Neural cell (in vitro differentiated cells): ENCODE measurements at regions not wholly inside any gene's neighbourhood (a gene's known extent, or its start where the extent isn't known, plus 50 kb on each side); places are given as distances from the start of the nearest gene placed in this dataset.

ENCODE experiments used
- CTCF ChIP-seq: fragments of 450-650 bp; IDR thresholded peaks from 2 replicates; pipeline ENCODE4 v1.5.1; 2014; ENCODE audit warnings: antibody characterized with exemption, mild to moderate bottlenecking, moderate library complexity; ENCODE audit not compliant: poor library complexity, severe bottlenecking
- EP300 ChIP-seq: fragments of 450-650 bp; conservative IDR thresholded peaks from 2 replicates; pipeline ENCODE4 v1.6.1; 2014; ENCODE audit warnings: antibody characterized with exemption, mild to moderate bottlenecking, moderate library complexity; ENCODE audit not compliant: poor library complexity, severe bottlenecking
- POLR2AphosphoS5 ChIP-seq: IDR thresholded peaks from 2 replicates; pipeline ENCODE4 v1.6.1; 2012
- TAF1 ChIP-seq: IDR thresholded peaks from 2 replicates; pipeline ENCODE4 v1.6.1; 2012; ENCODE audit warnings: low read depth

GRCh38 chr2:160816916-160817499 lies 323.4 kb upstream of the RBMS1 start:
- TF ChIP-seq CTCF = no peak
- no peak for TF ChIP-seq EP300
- no peak for TF ChIP-seq TAF1
- no peak for TF ChIP-seq POLR2AphosphoS5
